ENCODE measurements at regions not wholly inside any gene's neighbourhood (a gene's known extent, or its start where the extent isn't known, plus 50 kb on each side); places are given as distances from the start of the nearest gene placed in this dataset.

GRCh38 chr1:78436961-78437360 is 53.8 kb upstream of the PTGFR start:
- intact Hi-C loops (cut with micrococcal nuclease) (no loop called here), in situ Hi-C loops (cut with MboI) (no loop called here)
- H3K4me2 ChIP-seq (ENCODE audit: insufficient read depth, low read length): no peak overlapping the region
- no peak overlapping the region for H3K4me3 ChIP-seq
- no peaks in the 10 kb centered on the region for H4K20me1 ChIP-seq (replicated peaks; ENCODE audit: control insufficient read depth, insufficient read depth, low read length)
- H3K27me3 ChIP-seq (ENCODE audit: control insufficient read depth in 2 of 2, insufficient read depth in 2 of 2, low read length in 2 of 2): no peaks in the 10 kb centered on the region
- no peak for ATAC-seq
- TF ChIP-seq ESRRA (IDR thresholded peaks at IDR 0.05; ENCODE audit: borderline replicate concordance, low read depth): no peak
- TF ChIP-seq ZNF764 (CRISPR knock-in tag; IDR thresholded peaks at IDR 0.05; ENCODE audit: low read depth): no peak
- no peak for TF ChIP-seq THRA (IDR thresholded peaks at IDR 0.05)
- TF ChIP-seq JUNB (CRISPR knock-in tag; conservative IDR thresholded peaks at IDR 0.05): no peak
- no peak for TF ChIP-seq CHD1 (IDR thresholded peaks at IDR 0.05; ENCODE audit: low read length)
- no peak for TF ChIP-seq NCOR1 (IDR thresholded peaks at IDR 0.05)
- no peak for TF ChIP-seq CEBPZ (IDR thresholded peaks at IDR 0.05; ENCODE audit: borderline replicate concordance, low read depth, low read length)
- no peak for DNase-seq (ENCODE audit: extremely low read depth in 1 of 4, low spot score in 3 of 4)
- H3K36me3 ChIP-seq (ENCODE audit: control insufficient read depth, insufficient read depth, low read length): no peaks in the 10 kb centered on the region
- H3K9ac ChIP-seq (ENCODE audit: insufficient read depth in 1 of 2, low read depth in 2 of 2, low read length in 2 of 2): no peak overlapping the region
- 0% methylated on average over 1 of the region's 1 CpG for WGBS (ENCODE audit: insufficient coverage, low coverage, missing lambda C conversion rate)
- no peaks in the 10 kb centered on the region for H3K79me2 ChIP-seq (ENCODE audit: control insufficient read depth, insufficient read depth, low read length)
- ChIA-PET CTCF (ENCODE audit: low intra/inter-chr PET ratio) (no interaction called here), POLR2A (no interaction called here)
- H3K9me1 ChIP-seq (ENCODE audit: control insufficient read depth, insufficient read depth, low read length): no peaks in the 10 kb centered on the region
- H3K4me1 ChIP-seq (replicated peaks in 1 of 2; ENCODE audit: control insufficient read depth in 2 of 2, insufficient read depth in 2 of 2, low read length in 2 of 2): no peaks in the 10 kb centered on the region
- no peak overlapping the region for H3K27ac ChIP-seq (ENCODE audit: extremely low read depth, low read depth, low read length)
- no TSS peak for BruUV-seq (replicated peaks)
- FAIRE-seq: no peak
- H2AFZ ChIP-seq (ENCODE audit: low read depth, low read length): no peak overlapping the region
- no peaks in the 10 kb centered on the region for H3K9me3 ChIP-seq (replicated peaks; ENCODE audit: control insufficient read depth, insufficient read depth, low read depth, low read length)

Data from K562 (cell line).